Muscle layer of colon (tissue), 2 donors: ENCODE measurements at regions not wholly inside any gene's neighbourhood (a gene's known extent, or its start where the extent isn't known, plus 50 kb on each side); places are given as distances from the start of the nearest gene placed in this dataset.

Experiments
- H3K27ac ChIP-seq: one replicate; pipeline ENCODE4 v1.7.0; 2013; ENCODE audit warnings: low read depth, mild to moderate bottlenecking, low read length, moderate library complexity
- H3K27me3 ChIP-seq, 2 donors: one replicate each; pipeline ENCODE4 v1.7.0; 2013; ENCODE audit warnings: low read length in 2 of 2, mild to moderate bottlenecking in 2 of 2; ENCODE audit not compliant: insufficient read depth in 2 of 2, control insufficient read depth in 1 of 2
- H3K36me3 ChIP-seq: one replicate; pipeline ENCODE4 v1.7.0; 2013; ENCODE audit warnings: mild to moderate bottlenecking, low read length; ENCODE audit not compliant: insufficient read depth
- H3K4me1 ChIP-seq: one replicate; pipeline ENCODE4 v1.7.0; 2013; ENCODE audit warnings: mild to moderate bottlenecking, low read length; ENCODE audit not compliant: insufficient read depth
- H3K4me3 ChIP-seq, 2 donors: one replicate each; pipeline ENCODE4 v1.7.0; 2013; ENCODE audit warnings: low read length in 2 of 2, low read depth in 1 of 2, mild to moderate bottlenecking in 1 of 2, moderate library complexity in 1 of 2
- H3K9ac ChIP-seq: one replicate; pipeline ENCODE4 v1.7.0; 2013; ENCODE audit warnings: low read length
- H3K9me3 ChIP-seq: one replicate; pipeline ENCODE4 v1.7.0; 2013; ENCODE audit warnings: mild to moderate bottlenecking, low read length
- donor health status: abdominal sarcoma.
- donor health status: Adenocarcinoma of cecum.

DNA sequence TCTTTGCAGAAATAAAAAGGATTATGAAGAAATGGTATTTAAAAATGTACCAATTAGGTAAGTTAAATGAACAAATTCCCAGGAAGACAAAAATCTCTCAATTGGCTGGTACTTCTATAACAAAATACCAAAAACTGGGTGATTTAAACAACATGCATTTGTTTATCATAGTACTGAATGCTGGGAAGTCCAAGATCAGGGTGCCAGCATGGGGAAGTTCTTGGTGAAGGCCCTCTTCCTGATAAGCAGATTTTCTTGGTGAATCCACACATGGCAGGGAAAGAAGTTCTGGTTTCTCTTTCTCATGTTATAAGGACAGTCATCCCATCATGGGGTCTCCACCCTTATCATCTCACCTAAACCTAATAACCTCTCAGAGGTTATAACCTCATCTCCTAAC lies 271.6 kb upstream of the SETBP1 start:
- no peaks in the 10 kb centered on the region for H3K36me3 ChIP-seq
- H3K4me1 ChIP-seq = peaks cover 18% of the 10 kb centered on the region
- no peak overlapping the region for H3K4me3 ChIP-seq
- no peak overlapping the region for H3K27ac ChIP-seq
- H3K9me3 ChIP-seq = no peaks in the 10 kb centered on the region
- no peaks in the 10 kb centered on the region for H3K27me3 ChIP-seq
- no peak overlapping the region for H3K9ac ChIP-seq

DNA sequence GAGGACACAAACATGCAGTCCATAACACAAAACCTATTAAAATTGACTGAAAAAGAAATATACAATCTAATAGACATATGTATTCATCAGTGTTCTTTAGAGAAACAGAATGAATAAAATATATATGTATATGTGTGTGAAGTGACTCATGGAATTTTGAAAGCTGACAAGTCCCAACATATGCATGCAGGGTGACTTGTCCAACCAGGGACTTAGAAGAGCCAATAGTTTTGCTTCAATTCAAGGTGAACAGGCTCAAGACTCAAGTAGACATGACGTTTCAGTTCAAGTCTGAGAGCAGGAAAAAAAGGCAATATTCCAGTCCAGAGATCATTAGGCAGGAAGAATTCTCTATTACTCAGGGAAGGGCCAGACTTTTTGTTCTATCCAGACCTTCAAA lies 271.2 kb upstream of the SETBP1 start:
- no peak overlapping the region for H3K27ac ChIP-seq
- H3K9me3 ChIP-seq = no peaks in the 10 kb centered on the region

DNA sequence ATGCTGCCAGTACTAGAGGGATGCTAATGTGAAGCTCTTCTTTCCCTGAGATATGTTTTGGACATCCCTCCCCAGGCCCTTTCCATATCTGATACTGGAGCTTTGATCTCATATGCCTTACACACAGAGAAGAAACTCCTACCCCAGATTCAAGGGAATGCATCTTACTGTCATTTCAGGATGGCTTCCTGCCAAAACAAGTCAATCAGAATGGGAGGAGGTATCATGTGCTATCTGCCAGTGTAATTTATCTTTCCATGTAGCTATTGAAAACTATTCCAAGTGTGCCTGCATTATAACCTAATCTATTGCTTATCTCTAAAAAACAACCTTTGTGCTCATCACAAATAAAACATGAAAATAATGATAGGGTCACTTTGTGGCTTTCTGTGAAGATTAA lies 269.9 kb upstream of the SETBP1 start:
- no peak overlapping the region for H3K9ac ChIP-seq
- no peaks in the 10 kb centered on the region for H3K27me3 ChIP-seq
- H3K27ac ChIP-seq = no peak overlapping the region
- H3K36me3 ChIP-seq = no peaks in the 10 kb centered on the region
- H3K4me1 ChIP-seq = peaks cover 18% of the 10 kb centered on the region
- no peak overlapping the region for H3K4me3 ChIP-seq
- H3K9me3 ChIP-seq = no peaks in the 10 kb centered on the region

More for the DNA sequence above, 271.2 kb upstream of the SETBP1 start:
- Histone ChIP-seq H3K27me3 (no peaks in the 10 kb centered on the region), H3K4me1 (peaks cover 18% of the 10 kb centered on the region), H3K4me3 (no peak overlapping the region), H3K36me3 (no peaks in the 10 kb centered on the region), H3K9ac (no peak overlapping the region)

DNA sequence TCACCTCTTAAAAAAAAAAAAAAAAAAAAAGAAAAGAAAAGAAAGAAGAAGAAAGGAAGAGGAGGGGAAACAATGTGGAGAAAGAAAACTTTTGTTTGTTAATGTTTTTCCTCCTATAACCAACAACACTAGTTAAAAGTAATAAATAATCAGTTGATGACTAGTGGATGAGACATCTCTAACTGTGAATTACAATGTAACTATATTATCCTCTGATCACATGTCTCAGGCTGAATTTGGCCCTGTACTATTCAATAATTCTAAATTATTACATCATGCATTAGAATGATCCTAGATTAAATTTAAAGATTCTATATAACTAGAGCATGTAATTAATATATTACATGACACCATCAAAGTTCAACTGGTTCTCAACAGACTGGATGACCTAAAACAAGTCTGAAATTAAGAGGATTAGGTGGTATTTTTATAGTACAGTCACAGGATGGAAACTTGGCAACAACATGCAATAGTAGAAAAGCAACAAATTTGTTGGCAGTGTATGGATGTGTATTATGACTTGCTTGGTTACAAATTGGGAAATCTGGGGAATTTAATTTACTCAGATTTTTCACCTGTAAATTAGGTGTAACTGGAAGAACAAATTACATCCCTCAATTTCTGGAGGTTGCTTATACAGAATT lies 269.3 kb upstream of the SETBP1 start:
- Histone ChIP-seq H3K27me3 (no peaks in the 10 kb centered on the region), H3K4me1 (peaks cover 18% of the 10 kb centered on the region), H3K9me3 (no peaks in the 10 kb centered on the region), H3K4me3 (no peak overlapping the region), H3K9ac (no peak overlapping the region), H3K27ac (no peak overlapping the region), H3K36me3 (no peaks in the 10 kb centered on the region)

DNA sequence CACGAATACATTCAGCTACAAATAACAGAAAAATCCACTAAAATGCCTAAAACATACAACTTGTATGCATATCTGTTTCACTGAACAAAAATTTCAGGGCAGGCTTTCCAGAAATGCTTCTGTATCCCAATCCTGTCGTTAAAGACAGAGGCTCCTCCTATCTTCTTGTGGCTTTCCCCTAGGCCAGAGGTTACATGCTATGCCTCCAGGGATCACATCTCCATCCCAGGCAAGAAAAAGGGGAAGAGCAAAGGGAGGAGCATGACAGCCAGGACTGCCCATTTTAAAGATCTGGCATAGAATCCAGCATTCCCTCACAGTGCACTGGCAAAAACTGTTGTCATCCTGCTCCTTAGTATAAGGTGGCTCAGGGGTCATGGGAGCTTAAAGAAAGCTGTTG lies 268.7 kb upstream of the SETBP1 start:
- Histone ChIP-seq H3K27me3 (no peaks in the 10 kb centered on the region), H3K4me1 (peaks cover 18% of the 10 kb centered on the region), H3K36me3 (no peaks in the 10 kb centered on the region), H3K27ac (no peak overlapping the region), H3K9me3 (no peaks in the 10 kb centered on the region), H3K4me3 (no peak overlapping the region), H3K9ac (no peak overlapping the region)

DNA sequence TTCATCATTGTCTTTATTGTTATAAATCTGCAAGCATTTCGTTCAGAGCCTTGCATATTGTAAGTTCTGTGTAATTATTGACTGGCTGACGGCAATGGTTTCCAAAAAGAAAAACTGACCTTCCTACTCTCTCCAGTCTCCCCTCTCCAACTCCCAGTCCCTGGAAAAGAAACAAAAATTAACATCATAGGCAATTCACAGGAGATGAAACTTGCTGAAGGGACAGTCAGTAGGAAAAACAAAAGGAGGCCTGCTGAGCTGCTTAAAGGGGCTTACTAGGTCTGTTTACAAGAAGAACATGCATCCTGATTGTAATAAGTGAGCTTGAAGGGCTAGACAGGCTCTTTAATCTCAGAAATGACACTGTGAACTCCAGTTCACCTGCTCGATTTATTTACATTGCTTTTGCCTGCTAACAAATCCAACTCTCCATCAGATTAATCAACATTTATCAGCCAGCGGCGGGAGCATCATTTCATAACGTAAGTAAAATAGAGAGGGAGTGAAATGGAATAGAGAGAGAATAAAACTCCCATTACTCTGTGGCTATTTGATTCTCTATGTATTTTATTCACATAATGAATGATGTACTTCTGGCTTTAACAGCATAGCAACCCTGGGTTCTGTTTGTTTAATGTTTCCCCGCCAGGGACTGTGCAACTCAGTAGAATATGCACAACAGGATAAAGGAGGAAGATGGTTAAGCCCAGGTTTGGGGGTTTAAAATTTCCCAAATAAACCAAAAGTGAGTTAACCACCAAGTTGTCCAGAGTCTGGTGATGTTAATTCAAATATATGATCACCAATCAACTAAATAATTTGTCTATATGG lies 256.7 kb upstream of the SETBP1 start:
- Histone ChIP-seq H3K36me3 (no peaks in the 10 kb centered on the region), H3K27ac (peak overlapping the region; percentile 62), H3K27me3 (no peaks in the 10 kb centered on the region), H3K4me1 (peaks cover 31% of the 10 kb centered on the region), H3K9ac (no peak overlapping the region), H3K4me3 (no peak overlapping the region), H3K9me3 (no peaks in the 10 kb centered on the region)

DNA sequence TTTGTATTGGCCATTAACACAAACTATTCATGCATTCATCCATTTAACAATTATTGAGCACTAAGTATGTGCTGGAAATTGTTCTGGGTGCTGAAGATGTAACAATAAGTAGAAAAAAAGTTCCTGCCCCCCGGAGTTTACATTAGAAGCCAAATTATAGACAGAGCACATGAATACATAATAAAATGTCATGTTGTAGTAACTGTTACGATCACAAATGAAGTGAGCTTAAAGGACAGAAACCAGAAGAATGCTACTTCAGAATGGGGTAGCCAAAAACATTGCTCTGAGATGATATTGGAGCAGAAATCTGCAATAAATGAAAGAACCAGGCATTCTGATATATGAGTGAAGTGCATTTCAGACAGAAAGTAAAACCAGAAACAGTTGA lies 256.0 kb upstream of the SETBP1 start:
- Histone ChIP-seq H3K9ac (no peak overlapping the region), H3K27me3 (no peaks in the 10 kb centered on the region), H3K4me1 (peaks cover 31% of the 10 kb centered on the region), H3K27ac (no peak overlapping the region), H3K36me3 (no peaks in the 10 kb centered on the region), H3K9me3 (no peaks in the 10 kb centered on the region), H3K4me3 (no peak overlapping the region)

DNA sequence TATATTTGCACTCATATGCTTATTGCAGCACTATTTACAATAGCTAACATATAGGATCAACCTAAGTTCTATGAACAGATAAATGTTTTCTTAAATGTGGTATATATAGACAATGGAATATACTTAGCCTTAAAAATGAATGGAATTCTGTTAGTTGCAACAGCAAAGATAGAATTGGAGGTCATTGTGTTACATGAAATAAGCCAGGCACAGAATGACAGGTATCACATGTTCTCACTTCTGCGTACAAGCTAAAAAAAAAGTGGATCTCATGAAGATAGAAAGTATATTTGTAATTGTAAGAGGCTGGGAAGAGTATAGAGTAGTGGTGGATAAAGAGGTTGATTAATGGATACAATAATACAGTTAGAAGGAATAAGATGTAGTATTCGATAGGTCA lies 255.5 kb upstream of the SETBP1 start:
- Histone ChIP-seq H3K4me1 (peaks cover 31% of the 10 kb centered on the region), H3K9ac (no peak overlapping the region), H3K4me3 (no peak overlapping the region), H3K27me3 (no peaks in the 10 kb centered on the region), H3K9me3 (no peaks in the 10 kb centered on the region), H3K36me3 (no peaks in the 10 kb centered on the region), H3K27ac (no peak overlapping the region)

DNA sequence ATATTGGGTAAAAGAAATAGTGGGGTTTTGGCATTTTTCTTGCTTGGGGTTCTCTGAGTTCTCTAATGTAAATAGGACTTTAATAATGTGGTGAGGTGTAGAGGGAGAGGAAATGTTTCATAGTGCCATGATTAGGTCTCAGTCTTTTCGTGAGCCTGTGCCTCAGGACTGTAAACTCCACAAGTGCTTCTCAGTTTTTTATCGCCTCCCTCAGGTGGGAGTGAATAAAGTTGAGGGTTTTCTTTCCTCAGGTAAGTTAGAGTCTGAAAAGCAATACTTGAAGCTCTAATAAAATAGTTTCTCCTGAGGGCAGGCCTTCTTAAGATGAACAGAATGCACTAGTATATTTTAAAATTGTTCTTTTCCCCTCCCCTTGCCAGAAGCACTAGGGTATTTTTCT lies 243.1 kb upstream of the SETBP1 start:
- no peak overlapping the region for H3K27ac ChIP-seq
- no peaks in the 10 kb centered on the region for H3K9me3 ChIP-seq
- H3K4me3 ChIP-seq = no peak overlapping the region
- H3K4me1 ChIP-seq = no peaks in the 10 kb centered on the region
- no peaks in the 10 kb centered on the region for H3K36me3 ChIP-seq
- H3K27me3 ChIP-seq = no peaks in the 10 kb centered on the region
- H3K9ac ChIP-seq = no peak overlapping the region

DNA sequence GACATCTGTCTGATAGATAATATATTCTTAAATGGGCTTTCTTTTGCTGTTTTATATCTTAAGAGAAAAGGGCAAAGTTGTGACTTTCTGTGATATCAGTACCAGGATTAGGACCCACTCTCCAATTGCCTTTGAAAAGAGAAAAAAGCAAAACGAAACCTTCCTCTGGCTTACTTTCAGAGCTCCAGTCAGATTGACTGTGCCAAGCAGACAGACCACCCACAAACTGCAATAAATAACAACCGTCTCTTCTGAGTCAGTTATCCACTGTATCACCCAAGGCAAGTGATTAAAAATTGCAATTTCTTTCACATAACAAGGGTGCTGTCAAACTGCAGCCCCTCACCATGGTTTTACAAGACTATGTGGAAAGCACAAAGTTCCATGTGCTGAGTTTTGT lies 230.5 kb upstream of the SETBP1 start:
- H3K9ac ChIP-seq = no peak overlapping the region
- H3K4me3 ChIP-seq = no peak overlapping the region
- H3K9me3 ChIP-seq = no peaks in the 10 kb centered on the region
- H3K36me3 ChIP-seq = no peaks in the 10 kb centered on the region
- H3K4me1 ChIP-seq = no peaks in the 10 kb centered on the region
- no peaks in the 10 kb centered on the region for H3K27me3 ChIP-seq
- H3K27ac ChIP-seq = no peak overlapping the region

DNA sequence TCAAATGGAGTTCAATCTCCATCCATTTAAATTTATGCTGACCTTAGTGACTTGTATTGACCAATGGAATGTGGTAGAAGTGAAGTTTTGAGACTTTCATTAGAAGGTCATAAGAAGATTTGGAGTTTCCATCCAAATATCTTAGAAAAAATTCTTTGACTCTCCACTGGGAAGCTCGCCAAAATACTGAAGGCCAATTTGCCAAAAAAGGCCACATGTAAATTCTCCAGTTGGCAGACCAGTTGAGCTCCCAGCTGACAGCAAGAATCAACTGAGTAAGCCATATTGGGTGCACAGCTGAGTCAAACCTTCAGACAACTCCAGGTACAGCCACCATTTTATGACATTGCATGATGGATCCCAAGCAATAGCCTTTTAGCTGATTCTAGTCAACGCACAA lies 228.3 kb upstream of the SETBP1 start:
- Histone ChIP-seq H3K4me1 (no peaks in the 10 kb centered on the region), H3K4me3 (no peak overlapping the region), H3K9ac (no peak overlapping the region), H3K9me3 (no peaks in the 10 kb centered on the region), H3K36me3 (no peaks in the 10 kb centered on the region), H3K27me3 (no peaks in the 10 kb centered on the region), H3K27ac (no peak overlapping the region)

DNA sequence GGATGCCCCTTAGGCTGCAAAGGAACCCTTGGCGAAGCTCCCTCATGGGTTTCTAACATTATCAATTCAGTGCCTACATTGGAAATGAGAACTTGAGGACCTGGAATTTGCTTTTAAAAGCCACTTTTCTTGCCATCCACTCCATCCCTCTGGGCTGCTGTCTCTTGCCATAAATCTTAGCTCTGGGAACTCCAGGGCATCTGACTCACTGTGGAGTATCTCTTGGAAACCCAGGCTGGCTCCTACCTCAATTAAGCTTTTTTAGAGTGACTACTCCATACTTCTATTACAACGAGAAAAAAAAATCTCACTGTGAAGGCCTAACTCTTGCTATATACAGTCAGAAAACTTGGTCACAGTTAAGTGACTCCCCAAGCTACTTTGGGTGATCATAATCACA lies 227.2 kb upstream of the SETBP1 start:
- no peaks in the 10 kb centered on the region for H3K9me3 ChIP-seq
- H3K36me3 ChIP-seq = no peaks in the 10 kb centered on the region
- no peak overlapping the region for H3K27ac ChIP-seq
- H3K4me1 ChIP-seq = no peaks in the 10 kb centered on the region
- H3K9ac ChIP-seq = no peak overlapping the region
- no peaks in the 10 kb centered on the region for H3K27me3 ChIP-seq
- H3K4me3 ChIP-seq = no peak overlapping the region
